Prostate gland (tissue), 2 donors: ENCODE measurements at regions not wholly inside any gene's neighbourhood (a gene's known extent, or its start where the extent isn't known, plus 50 kb on each side); places are given as distances from the start of the nearest gene placed in this dataset.

Experiments
- CTCF ChIP-seq, 4 experiments: fragments of 200-600 bp in 2 of 4; fragments of 450-650 bp in 2 of 4; sonication (generic) in 2 of 4; IDR thresholded peaks; 1 replicate in 3 of 4; 2 replicates in 1 of 4; pipeline ENCODE4 v1.5.1; 2016 to 2019; ENCODE audit warnings: antibody characterized with exemption in 4 of 4, mild to moderate bottlenecking in 2 of 4, moderate library complexity in 2 of 4
- POLR2A ChIP-seq: fragments of 450-650 bp; IDR thresholded peaks from one replicate; pipeline ENCODE4 v1.6.1; 2016; ENCODE audit warnings: antibody characterized with exemption, mild to moderate bottlenecking

- TF ChIP-seq CTCF (IDR thresholded peaks at IDR 0.05) (no peak), POLR2A (no peak)
Observed at GRCh38 chr3:139203752-139204151, 140.1 kb upstream of the MRPS22 start.
